ENCODE measurements at regions not wholly inside any gene's neighbourhood (a gene's known extent, or its start where the extent isn't known, plus 50 kb on each side); places are given as distances from the start of the nearest gene placed in this dataset.
"Not testable (repeated sequence)": the region's sequence is repeated elsewhere in the genome, so short reads cannot be mapped to it uniquely, and the experiment has no call there.

GRCh38 chr1:101185421-101185820, 51.4 kb upstream of the S1PR1 start:
- no peak for DNase-seq (ENCODE audit: low read depth)

- no peak for DNase-seq (ENCODE audit: low read depth)
Measured at GRCh38 chr1:101183388-101183699, 53.5 kb upstream of the S1PR1 start.

GRCh38 chr1:101182627-101183387, 54.0 kb upstream of the S1PR1 start:
- DNase-seq (ENCODE audit: low read depth), result no peak

- no peak for DNase-seq (ENCODE audit: low read depth)
Measured at GRCh38 chr1:101181930-101182329, 54.9 kb upstream of the S1PR1 start.

GRCh38 chr1:101178688-101179491, 57.9 kb upstream of the S1PR1 start:
- DNase-seq (ENCODE audit: low read depth), result no peak

DNA sequence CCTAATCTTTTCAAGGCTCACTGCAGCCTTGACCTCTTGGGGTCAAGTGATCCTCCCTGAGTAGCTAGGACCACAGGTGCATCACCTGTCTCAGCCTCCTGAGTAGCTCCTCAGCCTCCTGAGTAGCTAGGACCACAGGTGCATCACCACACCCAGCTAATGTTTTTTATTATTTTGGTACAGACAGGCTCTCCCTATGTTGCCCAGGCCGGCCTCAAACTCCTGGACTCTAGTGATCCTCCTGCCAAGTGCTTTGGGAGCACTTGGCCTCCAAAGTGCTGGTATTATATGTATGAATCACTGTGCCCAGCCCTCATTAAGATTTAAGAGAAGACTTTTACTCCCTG, 58.5 kb upstream of the S1PR1 start:
- no peak for DNase-seq (ENCODE audit: low read depth)

- DNase-seq (ENCODE audit: low read depth), result no peak
Measured at GRCh38 chr1:101175886-101176285, 60.9 kb upstream of the S1PR1 start.

DNA sequence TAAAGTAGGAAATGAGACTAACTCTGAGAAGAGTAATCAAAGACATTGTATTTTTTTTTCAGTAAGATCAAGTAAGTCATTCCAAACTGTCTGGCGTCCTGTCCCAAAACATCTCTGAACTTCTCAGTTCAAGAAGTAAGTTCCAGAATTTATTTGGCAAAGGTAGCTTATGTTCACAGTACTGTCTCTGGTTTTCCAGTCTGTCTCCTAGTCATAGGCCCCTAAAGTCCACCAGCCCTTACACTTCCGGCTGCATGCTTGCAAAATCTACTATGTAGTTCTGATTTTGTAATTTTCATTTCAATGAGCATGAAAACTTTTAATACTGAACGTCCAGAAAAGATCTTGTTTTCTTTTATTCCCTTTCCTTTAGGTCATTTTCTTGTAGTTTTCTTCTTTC, 61.4 kb upstream of the S1PR1 start:
- no peak for DNase-seq (ENCODE audit: low read depth)

DNA sequence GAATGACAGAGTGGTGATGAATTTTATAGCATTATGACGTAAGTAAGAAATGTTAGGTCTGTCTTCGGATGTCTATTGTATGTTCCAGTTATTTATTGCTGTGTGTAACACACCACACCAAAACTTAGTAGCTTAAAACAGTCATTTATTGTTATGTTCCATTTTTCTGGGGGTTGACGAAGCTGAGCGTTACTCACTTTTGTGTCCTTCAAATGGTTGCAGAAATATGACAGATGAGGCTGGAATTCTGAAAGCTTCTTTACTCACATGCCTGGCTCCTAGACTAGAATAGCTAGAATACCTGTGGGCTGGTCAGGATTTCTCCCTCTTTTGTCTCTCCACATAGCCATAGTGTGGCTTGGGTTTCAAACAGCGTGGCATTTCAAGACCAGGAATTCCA, 62.1 kb upstream of the S1PR1 start:
- DNase-seq (ENCODE audit: low read depth), result no peak

DNA sequence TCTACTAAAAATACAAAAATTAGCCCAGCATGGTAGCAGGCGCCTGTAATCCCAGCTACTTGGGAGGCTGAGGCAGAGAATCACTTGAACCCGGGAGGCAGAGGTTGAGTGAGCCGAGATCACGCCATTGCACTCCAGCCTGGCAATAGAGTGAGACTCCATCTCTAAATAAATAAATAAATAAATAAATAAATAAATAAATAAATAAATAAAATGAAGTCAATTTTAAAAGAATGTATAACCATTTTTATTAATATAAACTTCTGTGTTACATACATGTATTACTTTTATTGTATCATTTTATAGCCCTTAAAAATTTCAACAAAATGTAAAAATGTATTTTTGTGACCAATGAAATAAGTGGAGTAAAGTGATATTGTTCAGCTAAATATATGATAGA, 62.5 kb upstream of the S1PR1 start:
- not testable (repeated sequence) for DNase-seq (ENCODE audit: low read depth)

DNA sequence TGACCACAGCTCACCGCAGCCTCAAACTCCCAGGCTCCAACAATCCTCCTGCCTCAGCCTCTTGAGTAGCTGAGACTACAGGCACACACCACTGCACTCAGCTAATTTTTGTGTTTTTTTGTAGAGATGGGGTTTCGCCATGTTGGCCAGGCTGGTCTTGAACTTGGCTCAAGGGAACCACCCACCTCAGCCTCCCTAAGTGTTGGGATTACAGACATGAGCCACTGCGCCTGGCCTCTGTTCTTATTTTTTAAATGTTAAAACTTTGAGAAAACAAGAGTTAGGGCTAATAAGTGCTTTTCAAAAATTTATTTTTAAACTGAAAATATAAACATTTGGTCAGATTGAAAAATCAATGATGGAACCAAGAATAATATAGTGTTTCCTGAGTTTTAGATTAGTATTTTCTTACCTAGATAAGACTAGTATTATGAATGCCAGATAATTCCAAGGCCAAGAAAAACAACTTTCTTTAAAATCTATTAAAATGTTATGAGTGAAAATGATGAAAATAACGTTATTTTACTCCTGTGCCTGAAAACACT, 66.2 kb upstream of the S1PR1 start:
- no peak for DNase-seq (ENCODE audit: low read depth)

- DNase-seq (ENCODE audit: low read depth), result no peak
Measured at GRCh38 chr1:101167891-101168290, 68.9 kb upstream of the S1PR1 start.

- DNase-seq (ENCODE audit: low read depth), result no peak
Measured at GRCh38 chr1:101166583-101167120, 70.2 kb upstream of the S1PR1 start.

DNA sequence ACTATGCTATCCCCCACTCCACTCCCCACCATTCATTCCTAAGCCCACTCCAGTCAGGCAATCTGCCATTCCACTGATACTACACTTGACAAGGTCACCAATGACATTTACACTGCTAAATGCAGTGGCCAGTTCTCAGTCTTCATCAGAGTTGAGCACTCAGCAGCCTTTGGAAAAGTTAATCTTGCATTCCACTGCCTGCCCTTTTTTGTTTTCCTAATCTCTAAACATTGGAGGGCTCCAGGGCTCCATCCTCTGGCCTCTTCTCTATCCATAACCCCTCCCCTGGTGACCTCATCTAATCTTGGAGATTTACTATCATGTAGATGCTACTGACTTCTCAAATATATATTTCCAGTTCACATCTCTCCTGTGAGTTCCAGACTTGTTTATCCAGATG, 70.9 kb upstream of the S1PR1 start:
- DNase-seq (ENCODE audit: low read depth), result no peak

DNA sequence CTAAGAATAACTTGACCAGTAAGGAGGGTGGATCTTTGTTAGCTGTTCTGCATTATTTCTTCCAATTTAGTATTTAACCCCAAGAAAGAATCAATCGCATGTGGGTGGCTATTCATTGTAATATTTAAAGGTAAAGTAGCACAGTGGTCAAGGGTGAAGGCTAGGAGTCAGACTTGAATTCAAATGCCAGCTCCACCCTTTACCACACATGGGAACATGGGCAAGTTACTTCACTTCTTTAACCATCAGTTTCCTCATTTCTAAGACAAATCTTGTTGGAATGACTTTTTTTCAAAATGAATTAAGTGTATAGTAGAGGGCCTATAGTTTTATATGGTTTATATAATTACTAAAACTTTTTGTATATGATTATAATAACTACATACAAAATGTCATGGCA, 71.3 kb upstream of the S1PR1 start:
- no peak for DNase-seq (ENCODE audit: low read depth)

DNA sequence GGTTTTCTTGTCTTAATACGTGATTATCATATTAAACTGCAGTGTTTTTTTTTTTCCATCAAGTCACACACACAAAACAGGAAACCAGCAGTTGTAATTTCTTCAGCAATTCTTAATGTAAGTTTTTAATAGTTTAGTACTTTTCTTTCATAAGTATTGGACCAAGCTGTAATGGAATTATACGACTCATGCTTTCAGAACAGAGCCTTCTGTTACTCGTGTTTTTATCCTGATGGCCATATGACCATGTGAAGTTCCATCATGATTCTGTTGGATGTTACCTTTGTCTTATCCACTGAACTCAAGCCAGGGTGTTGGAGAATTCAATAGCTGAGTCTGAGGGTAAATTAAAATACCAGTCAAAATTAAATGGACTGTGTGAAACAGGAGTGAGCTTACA, 72.0 kb upstream of the S1PR1 start:
- DNase-seq (ENCODE audit: low read depth), result no peak

DNA sequence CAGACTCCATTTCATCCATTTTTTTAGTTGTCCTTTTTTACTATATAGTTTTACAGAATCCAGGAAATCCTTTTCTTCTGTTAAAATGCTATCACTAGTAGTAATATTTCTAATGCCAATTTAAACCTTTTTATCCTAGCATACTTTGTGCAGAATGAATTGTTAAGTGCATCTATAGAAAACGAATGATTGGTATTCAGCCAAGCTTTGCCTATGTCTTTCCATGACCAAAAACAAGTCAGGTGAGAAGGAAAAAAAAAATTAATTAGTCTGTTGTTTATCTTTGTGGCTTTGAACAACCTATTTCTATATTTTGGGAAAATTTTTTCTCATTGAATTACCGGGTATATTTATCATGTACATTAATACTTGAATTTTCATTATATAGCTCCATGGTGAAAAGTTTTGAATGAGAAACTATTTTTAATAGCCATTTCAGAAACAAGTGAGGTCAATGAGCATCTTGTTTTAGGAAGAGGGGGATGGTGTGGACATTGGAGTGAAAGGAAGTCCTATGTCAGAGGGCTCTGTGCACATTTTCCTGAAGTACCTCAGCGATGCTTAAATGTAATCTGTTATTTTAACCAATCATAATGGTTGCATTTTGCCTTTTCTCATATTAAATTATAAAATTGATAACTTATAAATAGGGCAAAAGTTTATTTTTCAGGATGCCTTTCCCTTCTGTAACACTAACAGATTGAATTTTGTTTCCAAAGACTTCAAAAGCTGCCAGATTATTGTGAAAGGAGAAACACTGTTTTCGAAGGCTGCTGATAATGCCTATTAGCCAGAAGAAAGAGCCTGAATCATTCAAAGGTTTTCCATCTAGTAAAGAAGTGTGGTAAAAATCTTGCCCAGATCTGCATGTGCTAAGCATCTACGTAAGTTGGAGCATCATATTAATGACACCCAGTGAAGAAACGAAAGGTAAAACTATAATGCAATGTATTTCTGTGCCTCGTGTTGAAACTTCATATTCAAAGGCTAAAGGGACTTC, 73.8 kb upstream of the S1PR1 start:
- no peak for DNase-seq (ENCODE audit: low read depth)

GRCh38 chr1:101162300-101162699, 74.5 kb upstream of the S1PR1 start:
- no peak for DNase-seq (ENCODE audit: low read depth)

- no peak for DNase-seq (ENCODE audit: low read depth)
Measured at GRCh38 chr1:101161619-101162018, 75.2 kb upstream of the S1PR1 start.

- DNase-seq (ENCODE audit: low read depth), result no peak
Measured at GRCh38 chr1:101158424-101158823, 78.4 kb upstream of the S1PR1 start.

DNA sequence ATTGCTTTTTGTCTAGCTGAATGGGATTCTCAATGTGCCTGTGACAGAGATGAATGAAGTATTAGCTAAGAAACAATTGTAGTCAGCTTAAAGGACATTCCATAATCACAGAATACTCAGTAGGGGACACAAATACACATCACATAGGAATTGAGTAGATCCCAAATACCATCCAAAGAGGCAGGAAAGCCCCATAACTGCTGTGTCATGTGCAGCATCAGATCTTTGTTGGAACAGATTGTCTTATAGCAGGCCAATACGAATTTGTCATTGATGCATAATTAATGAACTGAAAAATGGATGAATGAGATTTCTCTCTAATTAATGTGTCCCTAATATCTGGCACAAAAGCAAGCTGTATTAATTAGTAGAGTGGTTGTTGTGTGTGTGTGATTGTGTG, 82.3 kb upstream of the S1PR1 start:
- DNase-seq (ENCODE audit: low read depth), result no peak

DNA sequence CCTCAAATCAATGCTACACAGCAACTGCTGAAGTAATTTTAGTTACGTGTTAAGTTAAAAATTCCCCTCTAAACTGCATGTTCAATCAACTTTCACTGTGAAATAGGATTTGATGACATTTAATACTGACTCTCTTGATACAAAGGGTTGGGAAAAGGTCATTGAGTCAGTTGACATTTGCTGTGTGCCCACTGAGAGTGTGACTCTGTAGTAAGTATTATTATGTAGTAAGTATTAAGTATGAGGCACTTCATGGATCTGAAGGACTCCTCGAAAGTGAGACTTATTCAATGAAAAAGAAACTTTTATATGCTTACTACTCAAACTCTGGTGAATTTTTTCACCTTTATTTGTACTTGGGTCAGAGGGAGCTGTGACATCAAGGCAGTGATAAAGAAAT, 83.1 kb upstream of the S1PR1 start:
- DNase-seq (ENCODE audit: low read depth), result no peak
